ENCODE measurements at regions not wholly inside any gene's neighbourhood (a gene's known extent, or its start where the extent isn't known, plus 50 kb on each side); places are given as distances from the start of the nearest gene placed in this dataset.

DNA sequence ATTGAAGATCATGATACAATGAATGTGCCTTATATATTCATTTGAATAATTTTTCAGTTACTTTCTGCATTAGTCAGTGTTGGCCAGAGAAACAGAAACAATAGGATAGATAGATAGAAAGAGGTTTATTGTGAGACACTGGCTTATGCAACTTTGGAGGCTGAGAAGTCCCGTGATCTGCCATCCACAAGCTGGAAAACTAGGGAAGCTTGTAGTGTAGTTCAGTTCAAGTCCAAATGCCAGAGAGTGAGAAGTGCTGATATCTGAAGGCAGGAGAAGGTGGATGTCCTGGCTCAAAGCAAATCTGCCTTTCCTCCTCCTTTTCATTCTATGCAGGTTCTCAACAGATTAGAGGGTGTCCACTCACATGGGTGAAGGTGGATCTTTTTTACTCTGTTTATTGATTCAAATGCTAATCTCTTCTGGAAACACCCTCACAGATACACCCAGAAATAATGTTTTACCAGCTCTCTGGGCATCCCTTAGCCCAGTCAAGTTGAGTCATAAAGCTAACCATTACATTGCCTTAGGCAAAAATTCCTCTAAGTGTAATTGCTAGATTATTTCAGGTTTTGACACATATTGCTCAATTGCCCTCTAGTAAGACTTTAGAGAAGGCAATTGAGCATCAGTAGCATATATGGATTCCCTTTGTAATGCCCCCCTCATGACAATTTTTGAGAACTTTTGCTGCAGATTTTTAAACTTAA lies 341.4 kb downstream of the LPIN1 start:
- TF ChIP-seq, protein P1, sequence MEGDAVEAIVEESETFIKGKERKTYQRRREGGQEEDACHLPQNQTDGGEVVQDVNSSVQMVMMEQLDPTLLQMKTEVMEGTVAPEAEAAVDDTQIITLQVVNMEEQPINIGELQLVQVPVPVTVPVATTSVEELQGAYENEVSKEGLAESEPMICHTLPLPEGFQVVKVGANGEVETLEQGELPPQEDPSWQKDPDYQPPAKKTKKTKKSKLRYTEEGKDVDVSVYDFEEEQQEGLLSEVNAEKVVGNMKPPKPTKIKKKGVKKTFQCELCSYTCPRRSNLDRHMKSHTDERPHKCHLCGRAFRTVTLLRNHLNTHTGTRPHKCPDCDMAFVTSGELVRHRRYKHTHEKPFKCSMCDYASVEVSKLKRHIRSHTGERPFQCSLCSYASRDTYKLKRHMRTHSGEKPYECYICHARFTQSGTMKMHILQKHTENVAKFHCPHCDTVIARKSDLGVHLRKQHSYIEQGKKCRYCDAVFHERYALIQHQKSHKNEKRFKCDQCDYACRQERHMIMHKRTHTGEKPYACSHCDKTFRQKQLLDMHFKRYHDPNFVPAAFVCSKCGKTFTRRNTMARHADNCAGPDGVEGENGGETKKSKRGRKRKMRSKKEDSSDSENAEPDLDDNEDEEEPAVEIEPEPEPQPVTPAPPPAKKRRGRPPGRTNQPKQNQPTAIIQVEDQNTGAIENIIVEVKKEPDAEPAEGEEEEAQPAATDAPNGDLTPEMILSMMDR (IDR thresholded peaks at IDR 0.05; ENCODE audit: low read depth, low read length, poor library complexity, severe bottlenecking): no peak
- no peak for TF ChIP-seq EZH2phosphoT487 (IDR thresholded peaks at IDR 0.05; ENCODE audit: borderline replicate concordance, low read length)
